Upper lobe of left lung (tissue), 6 donors: ENCODE measurements at regions not wholly inside any gene's neighbourhood (a gene's known extent, or its start where the extent isn't known, plus 50 kb on each side); places are given as distances from the start of the nearest gene placed in this dataset.

Source experiments
- ATAC-seq, 2 donors: fragments of 200-7000 bp; cut with Tn5 transposase; one replicate each; pipeline ENCODE4 v1.9.1; 2022; ENCODE audit warnings: mild to moderate bottlenecking in 2 of 2, moderate library complexity in 2 of 2; ENCODE audit not compliant: low FRiP score in 2 of 2
- DNase-seq, 2 donors: peaks; one replicate each; pipeline ENCODE4 v3.0.0-alpha.2; 2019 to 2020
- H3K27ac ChIP-seq, 4 donors: fragments of 200-600 bp; sonication (generic); one replicate each; pipeline ENCODE4 v1.5.1; 2016 to 2019
- H3K27me3 ChIP-seq, 4 donors: fragments of 200-600 bp; sonication (generic); one replicate each; pipeline ENCODE4 v1.5.1; 2017 to 2019
- H3K36me3 ChIP-seq, 4 donors: fragments of 200-600 bp; sonication (generic); one replicate each; pipeline ENCODE4 v1.5.1; 2016 to 2019
- H3K4me1 ChIP-seq, 4 donors: fragments of 200-600 bp; sonication (generic); one replicate each; pipeline ENCODE4 v1.5.1; 2018 to 2019
- H3K4me3 ChIP-seq, 4 donors: fragments of 200-600 bp; sonication (generic); one replicate each; pipeline ENCODE4 v1.5.1; 2017 to 2019; ENCODE audit warnings: mild to moderate bottlenecking in 2 of 4, moderate library complexity in 1 of 4
- H3K9me3 ChIP-seq, 4 donors: fragments of 200-600 bp; sonication (generic); one replicate each; pipeline ENCODE4 v1.5.1; 2018 to 2019
- CTCF ChIP-seq, 6 experiments: fragments of 450-650 bp in 4 of 6; fragments of 200-600 bp in 2 of 6; sonication (generic) in 2 of 6; IDR thresholded peaks; one replicate each; pipeline ENCODE4 v1.5.1; 2016 to 2019; ENCODE audit warnings: antibody characterized with exemption in 6 of 6
- EP300 ChIP-seq, 4 donors: sonication (generic); formaldehyde crosslinking; IDR thresholded peaks; one replicate each; pipeline ENCODE4 v1.5.1; 2017; ENCODE audit warnings: antibody characterized with exemption in 4 of 4, control low read depth in 2 of 4
- POLR2A ChIP-seq, 4 donors: fragments of 450-650 bp; IDR thresholded peaks; one replicate each; pipeline ENCODE4 v1.5.1; 2016 to 2017; ENCODE audit warnings: antibody characterized with exemption in 4 of 4, mild to moderate bottlenecking in 2 of 4
- POLR2AphosphoS5 ChIP-seq, 2 donors: sonication (generic); formaldehyde crosslinking; IDR thresholded peaks; one replicate each; pipeline ENCODE4 v1.5.1; 2017; ENCODE audit warnings: antibody characterized with exemption in 2 of 2
- WGBS, 2 donors: methylation state at CpG; one replicate each; pipeline ENCODE4 v1.1.5; 2017 to 2018; 5-methylcytosine and 5-hydroxymethylcytosine counted together
- donor health status: DM: no; HTN: no; CAD: no; lungs with moderate emphysema.
- donor health status: DM: no; HTN: yes; CAD: no; lungs with severe emphysema.

DNA sequence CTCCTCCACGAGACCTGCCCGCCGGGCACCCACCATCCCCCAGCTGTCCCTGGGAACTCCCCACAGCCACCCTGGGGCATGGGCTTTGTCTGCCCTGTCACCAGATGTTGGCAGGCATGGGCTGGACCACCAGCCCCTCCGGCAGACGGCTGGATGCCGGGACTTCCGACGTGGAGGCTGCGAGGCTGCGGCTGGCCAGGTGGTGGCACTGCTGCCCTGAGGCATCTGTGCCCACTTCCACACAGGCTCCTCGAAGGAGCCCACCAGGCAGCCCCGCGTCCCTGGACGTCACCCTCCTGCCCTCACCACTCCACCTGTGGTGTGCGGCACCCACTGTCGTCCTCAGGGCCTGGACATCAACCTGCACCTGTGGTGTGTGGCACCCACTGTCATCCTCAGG is 319.9 kb upstream of the SALL3 start:
- ATAC-seq (peak; percentile 21 to 23), DNase-seq (peak in 1 of 2 donors; percentile 82)
- Histone ChIP-seq H3K4me1 (no peaks in the 10 kb centered on the region), H3K27ac (no peak overlapping the region), H3K27me3 (peaks cover 0 to 6% (median 0%) of the 10 kb centered on the region in 4 donors), H3K4me3 (no peak overlapping the region), H3K9me3 (peaks cover 0 to 6% (median 0%) of the 10 kb centered on the region in 4 donors), H3K36me3 (no peaks in the 10 kb centered on the region)
- WGBS, 2 donors: 42 to 54% methylated on average over 3 to 16 of the region's 16 CpGs
- no peak for TF ChIP-seq EP300 (IDR thresholded peaks at IDR 0.05)
- no peak for TF ChIP-seq POLR2AphosphoS5 (IDR thresholded peaks at IDR 0.05)
- TF ChIP-seq POLR2A (IDR thresholded peaks at IDR 0.05): no peak
- TF ChIP-seq CTCF (IDR thresholded peaks at IDR 0.05): peak in 4 of 6 experiments; percentile 24 to 58 (median 48)

- Histone ChIP-seq H3K4me1 (no peaks in the 10 kb centered on the region), H3K27ac (no peak overlapping the region), H3K4me3 (no peak overlapping the region), H3K9me3 (peaks cover 0 to 3% (median 0%) of the 10 kb centered on the region in 4 donors), H3K36me3 (no peaks in the 10 kb centered on the region), H3K27me3 (peaks cover 0 to 6% (median 0%) of the 10 kb centered on the region in 4 donors)
- whole genome bisulfite sequencing, 2 donors: 76 to 82% methylated on average over 10 of the region's 10 CpGs
- ATAC-seq (no peak), DNase-seq (no peak)
- TF ChIP-seq POLR2A (IDR thresholded peaks at IDR 0.05): no peak
- no peak for TF ChIP-seq POLR2AphosphoS5 (IDR thresholded peaks at IDR 0.05)
- no peak for TF ChIP-seq EP300 (IDR thresholded peaks at IDR 0.05)
- TF ChIP-seq CTCF (IDR thresholded peaks at IDR 0.05): no peak
These were observed 319.3 kb upstream of the SALL3 start for GRCh38 chr18:78660311-78660710.

DNA sequence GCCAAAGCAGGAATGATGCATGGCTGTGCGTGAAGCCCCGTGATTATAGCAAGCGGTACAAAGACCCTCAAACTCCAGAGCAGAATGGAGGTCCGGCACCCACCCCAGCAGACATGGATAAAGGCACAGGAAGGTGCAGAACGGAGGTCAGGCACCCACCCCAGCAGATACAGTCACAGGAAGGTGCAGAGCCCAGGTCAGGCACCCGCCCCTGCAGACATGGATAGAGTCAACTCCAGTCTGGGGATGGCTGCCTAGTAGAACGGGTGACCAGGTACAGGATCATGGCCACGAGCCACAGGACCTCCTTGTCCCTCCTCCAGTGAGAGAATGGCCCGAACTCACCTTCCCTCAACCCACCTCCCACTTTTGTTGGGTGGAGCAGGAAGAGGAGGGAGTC is 318.3 kb upstream of the SALL3 start:
- H3K4me1 ChIP-seq: no peaks in the 10 kb centered on the region
- H3K27ac ChIP-seq: no peak overlapping the region
- H3K4me3 ChIP-seq: no peak overlapping the region
- ATAC-seq: peak in 1 of 2 donors; percentile 5
- no peak for TF ChIP-seq POLR2A (IDR thresholded peaks at IDR 0.05)
- TF ChIP-seq POLR2AphosphoS5 (IDR thresholded peaks at IDR 0.05): no peak
- no peak for TF ChIP-seq EP300 (IDR thresholded peaks at IDR 0.05)
- TF ChIP-seq CTCF (IDR thresholded peaks at IDR 0.05): no peak
- DNase-seq: no peak
- H3K9me3 ChIP-seq: no peaks in the 10 kb centered on the region
- no peaks in the 10 kb centered on the region for H3K36me3 ChIP-seq
- peaks cover 0 to 6% (median 0%) of the 10 kb centered on the region in 4 donors for H3K27me3 ChIP-seq
- WGBS, 2 donors: 80 to 86% methylated on average over 6 to 9 of the region's 9 CpGs

GRCh38 chr18:78662879-78663278 is 316.7 kb upstream of the SALL3 start:
- Histone ChIP-seq H3K36me3 (no peaks in the 10 kb centered on the region), H3K27me3 (peaks cover 0 to 6% (median 0%) of the 10 kb centered on the region in 4 donors), H3K4me1 (no peaks in the 10 kb centered on the region), H3K4me3 (no peak overlapping the region), H3K27ac (no peak overlapping the region), H3K9me3 (no peaks in the 10 kb centered on the region)
- no peak for DNase-seq
- TF ChIP-seq EP300 (IDR thresholded peaks at IDR 0.05) (no peak), CTCF (IDR thresholded peaks at IDR 0.05) (no peak), POLR2A (IDR thresholded peaks at IDR 0.05) (no peak), POLR2AphosphoS5 (IDR thresholded peaks at IDR 0.05) (no peak)
- no peak for ATAC-seq
- 88 to 92% methylated on average over 9 of the region's 9 CpGs for WGBS, 2 donors

GRCh38 chr18:78664048-78664447 is 315.6 kb upstream of the SALL3 start:
- Histone ChIP-seq H3K27me3 (peaks cover 0 to 5% (median 0%) of the 10 kb centered on the region in 4 donors), H3K9me3 (no peaks in the 10 kb centered on the region), H3K27ac (no peak overlapping the region), H3K4me3 (no peak overlapping the region), H3K36me3 (no peaks in the 10 kb centered on the region), H3K4me1 (no peaks in the 10 kb centered on the region)
- WGBS, 2 donors: 65 to 82% methylated on average over 13 of the region's 13 CpGs
- DNase-seq (no peak), ATAC-seq (no peak)
- TF ChIP-seq POLR2AphosphoS5 (IDR thresholded peaks at IDR 0.05) (no peak), POLR2A (IDR thresholded peaks at IDR 0.05) (no peak), CTCF (IDR thresholded peaks at IDR 0.05) (no peak), EP300 (IDR thresholded peaks at IDR 0.05) (no peak)
